Adipocyte (in vitro differentiated cells): ENCODE measurements at regions not wholly inside any gene's neighbourhood (a gene's known extent, or its start where the extent isn't known, plus 50 kb on each side); places are given as distances from the start of the nearest gene placed in this dataset.
A peak's percentile ranks its signal among the peaks of the same experiment; 100 is the strongest.

ENCODE experiments used
- DNase-seq: peaks from one replicate; pipeline ENCODE4 v3.0.0-alpha.2; 2015; ENCODE audit warnings: low read depth
- H3K27me3 ChIP-seq: replicated peaks from 2 replicates; pipeline ENCODE4 v1.7.0; 2013; ENCODE audit warnings: mild to moderate bottlenecking, low read length, moderate library complexity; ENCODE audit not compliant: control insufficient read depth, insufficient read depth
- H3K36me3 ChIP-seq: 2 replicates; pipeline ENCODE4 v1.7.0; 2013; ENCODE audit warnings: low read length, mild to moderate bottlenecking, moderate library complexity; ENCODE audit not compliant: control insufficient read depth, insufficient read depth, severe bottlenecking
- H3K4me1 ChIP-seq: 2 replicates; pipeline ENCODE4 v1.7.0; 2013; ENCODE audit warnings: mild to moderate bottlenecking, low read length, moderate library complexity; ENCODE audit not compliant: control insufficient read depth, insufficient read depth
- H3K4me3 ChIP-seq: 2 replicates; pipeline ENCODE4 v1.7.0; 2013; ENCODE audit warnings: mild to moderate bottlenecking, low read length, moderate library complexity
- H3K9ac ChIP-seq: 2 replicates; pipeline ENCODE4 v1.7.0; 2013; ENCODE audit warnings: mild to moderate bottlenecking, low read length, moderate library complexity
- H3K9me3 ChIP-seq: 2 replicates; pipeline ENCODE4 v1.7.0; 2013; ENCODE audit warnings: mild to moderate bottlenecking, low read length, moderate library complexity; ENCODE audit not compliant: control insufficient read depth

- Histone ChIP-seq H3K4me1 (no peaks in the 10 kb centered on the region), H3K9me3 (peaks cover 3% of the 10 kb centered on the region), H3K9ac (no peak overlapping the region), H3K36me3 (no peaks in the 10 kb centered on the region), H3K4me3 (no peak overlapping the region), H3K27me3 (peaks cover 7% of the 10 kb centered on the region)
- no peak for DNase-seq
These were observed 403.3 kb downstream of the ETNK1 start for GRCh38 chr12:23028158-23028802.

GRCh38 chr12:23029185-23029584, 404.2 kb downstream of the ETNK1 start:
- no peak overlapping the region for H3K9ac ChIP-seq

GRCh38 chr12:23039834-23040233, 414.9 kb downstream of the ETNK1 start:
- DNase-seq: no peak
- Histone ChIP-seq H3K4me1 (no peaks in the 10 kb centered on the region), H3K36me3 (no peaks in the 10 kb centered on the region), H3K9ac (no peak overlapping the region), H3K9me3 (no peaks in the 10 kb centered on the region), H3K4me3 (no peak overlapping the region), H3K27me3 (no peaks in the 10 kb centered on the region)

More at GRCh38 chr12:23029185-23029584, 404.2 kb downstream of the ETNK1 start:
- no peak overlapping the region for H3K4me3 ChIP-seq
- no peaks in the 10 kb centered on the region for H3K4me1 ChIP-seq
- H3K27me3 ChIP-seq: peaks cover 7% of the 10 kb centered on the region
- DNase-seq: no peak
- no peaks in the 10 kb centered on the region for H3K36me3 ChIP-seq
- H3K9me3 ChIP-seq: peaks cover 5% of the 10 kb centered on the region

- Histone ChIP-seq H3K36me3 (no peaks in the 10 kb centered on the region), H3K27me3 (no peaks in the 10 kb centered on the region), H3K9ac (no peak overlapping the region), H3K4me3 (no peak overlapping the region), H3K4me1 (no peaks in the 10 kb centered on the region), H3K9me3 (no peaks in the 10 kb centered on the region)
- DNase-seq: no peak
These were observed 416.8 kb downstream of the ETNK1 start for GRCh38 chr12:23041774-23042173.

- no peak overlapping the region for H3K9ac ChIP-seq
- no peaks in the 10 kb centered on the region for H3K36me3 ChIP-seq
- no peaks in the 10 kb centered on the region for H3K9me3 ChIP-seq
- no peak overlapping the region for H3K4me3 ChIP-seq
- DNase-seq: no peak
- H3K4me1 ChIP-seq: no peaks in the 10 kb centered on the region
- no peaks in the 10 kb centered on the region for H3K27me3 ChIP-seq
These were observed 418.7 kb downstream of the ETNK1 start for GRCh38 chr12:23043646-23044045.

- H3K36me3 ChIP-seq: no peaks in the 10 kb centered on the region
- no peaks in the 10 kb centered on the region for H3K9me3 ChIP-seq
- no peaks in the 10 kb centered on the region for H3K27me3 ChIP-seq
- H3K4me3 ChIP-seq: no peak overlapping the region
- H3K9ac ChIP-seq: no peak overlapping the region
- no peaks in the 10 kb centered on the region for H3K4me1 ChIP-seq
- no peak for DNase-seq
These were observed 424.2 kb downstream of the ETNK1 start for GRCh38 chr12:23049180-23049579.

- Histone ChIP-seq H3K4me3 (no peak overlapping the region), H3K27me3 (no peaks in the 10 kb centered on the region), H3K9ac (no peak overlapping the region), H3K4me1 (no peaks in the 10 kb centered on the region), H3K36me3 (no peaks in the 10 kb centered on the region), H3K9me3 (no peaks in the 10 kb centered on the region)
- DNase-seq: peak; percentile 4
These were observed 430.0 kb downstream of the ETNK1 start for GRCh38 chr12:23055004-23055403.

- Histone ChIP-seq H3K9me3 (no peaks in the 10 kb centered on the region), H3K27me3 (no peaks in the 10 kb centered on the region), H3K9ac (no peak overlapping the region), H3K36me3 (no peaks in the 10 kb centered on the region), H3K4me3 (no peak overlapping the region), H3K4me1 (no peaks in the 10 kb centered on the region)
- DNase-seq: no peak
These were observed 432.6 kb downstream of the ETNK1 start for GRCh38 chr12:23057571-23057970.

GRCh38 chr12:23060161-23060560, 435.2 kb downstream of the ETNK1 start:
- H3K4me1 ChIP-seq: no peaks in the 10 kb centered on the region
- H3K36me3 ChIP-seq: no peaks in the 10 kb centered on the region

GRCh38 chr12:23063206-23063605, 438.2 kb downstream of the ETNK1 start:
- no peaks in the 10 kb centered on the region for H3K9me3 ChIP-seq
- no peak overlapping the region for H3K4me3 ChIP-seq
- no peaks in the 10 kb centered on the region for H3K4me1 ChIP-seq
- H3K36me3 ChIP-seq: no peaks in the 10 kb centered on the region
- H3K27me3 ChIP-seq: no peaks in the 10 kb centered on the region
- DNase-seq: no peak
- H3K9ac ChIP-seq: no peak overlapping the region

More at GRCh38 chr12:23060161-23060560, 435.2 kb downstream of the ETNK1 start:
- Histone ChIP-seq H3K9ac (no peak overlapping the region), H3K4me3 (no peak overlapping the region), H3K9me3 (no peaks in the 10 kb centered on the region), H3K27me3 (no peaks in the 10 kb centered on the region)
- no peak for DNase-seq

GRCh38 chr12:23066095-23066494, 441.1 kb downstream of the ETNK1 start:
- Histone ChIP-seq H3K36me3 (no peaks in the 10 kb centered on the region), H3K4me1 (no peaks in the 10 kb centered on the region), H3K9me3 (peaks cover 3% of the 10 kb centered on the region), H3K4me3 (no peak overlapping the region), H3K9ac (no peak overlapping the region), H3K27me3 (no peaks in the 10 kb centered on the region)
- no peak for DNase-seq

GRCh38 chr12:23083267-23083666, 458.3 kb downstream of the ETNK1 start:
- DNase-seq: no peak
- Histone ChIP-seq H3K9ac (no peak overlapping the region), H3K4me3 (no peak overlapping the region), H3K27me3 (peaks cover 11% of the 10 kb centered on the region), H3K9me3 (no peaks in the 10 kb centered on the region), H3K36me3 (no peaks in the 10 kb centered on the region), H3K4me1 (peaks cover 20% of the 10 kb centered on the region)
